SK-N-SH treated with all-trans-retinoic acid at 6 μM for 48 hours (cell line): ENCODE measurements at regions not wholly inside any gene's neighbourhood (a gene's known extent, or its start where the extent isn't known, plus 50 kb on each side); places are given as distances from the start of the nearest gene placed in this dataset.

Experiments
- ATAC-seq: fragments of 200-7000 bp; cut with Tn5 transposase; 3 replicates; pipeline ENCODE4 v1.9.1; 2020; ENCODE audit warnings: mild to moderate bottlenecking, moderate library complexity
- ARNTL ChIP-seq: fragments of 450-650 bp; formaldehyde crosslinking; IDR thresholded peaks from 2 replicates; pipeline ENCODE4 v1.5.0; 2020; ENCODE audit warnings: low read depth, mild to moderate bottlenecking, moderate library complexity, borderline replicate concordance
- BACH2 ChIP-seq: fragments of 250-450 bp; sonication (Bioruptor Pico); IDR thresholded peaks from 2 replicates; pipeline ENCODE4 v1.9.0; 2021; ENCODE audit warnings: mild to moderate bottlenecking, borderline replicate concordance
- GLIS3 ChIP-seq: fragments of 250-450 bp; sonication (Bioruptor Pico); IDR thresholded peaks from 2 replicates; pipeline ENCODE4 v1.5.0; 2020; ENCODE audit warnings: mild to moderate bottlenecking, moderate library complexity
- OSR1 ChIP-seq: fragments of 250-450 bp; sonication (Bioruptor Pico); IDR thresholded peaks from 2 replicates; pipeline ENCODE4 v1.8.0; 2022; ENCODE audit warnings: moderate library complexity, mild to moderate bottlenecking, inconsistent platforms
- PPARA ChIP-seq: fragments of 250-450 bp; sonication (Bioruptor Pico); IDR thresholded peaks from 2 replicates; pipeline ENCODE4 v1.5.0; 2020; ENCODE audit warnings: mild to moderate bottlenecking, borderline replicate concordance
- RARB ChIP-seq: fragments of 250-450 bp; sonication (Bioruptor Pico); IDR thresholded peaks from 2 replicates; pipeline ENCODE4 v1.8.0; 2021; ENCODE audit warnings: mild to moderate bottlenecking, moderate library complexity
- TCF4 ChIP-seq: fragments of 250-450 bp; sonication (Bioruptor Pico); IDR thresholded peaks from 2 replicates; pipeline ENCODE4 v1.8.0; 2021; ENCODE audit warnings: mild to moderate bottlenecking, moderate library complexity, borderline replicate concordance
- TOX ChIP-seq: fragments of 250-450 bp; sonication (Bioruptor Pico); IDR thresholded peaks from 2 replicates; pipeline ENCODE4 v1.8.0; 2021; ENCODE audit warnings: mild to moderate bottlenecking, moderate library complexity, borderline replicate concordance
- ZC3H10 ChIP-seq: fragments of 250-450 bp; sonication (Bioruptor Pico); IDR thresholded peaks from 2 replicates; pipeline ENCODE4 v1.5.1; 2021; ENCODE audit warnings: mild to moderate bottlenecking, moderate library complexity
- ZFP3 ChIP-seq: fragments of 250-450 bp; sonication (Bioruptor Pico); IDR thresholded peaks from 2 replicates; pipeline ENCODE4 v1.5.0; 2020; ENCODE audit warnings: mild to moderate bottlenecking, moderate library complexity
- ZFP30 ChIP-seq: fragments of 450-650 bp; formaldehyde crosslinking; IDR thresholded peaks from 2 replicates; pipeline ENCODE4 v1.5.0; 2022; ENCODE audit warnings: mild to moderate bottlenecking, moderate library complexity
- ZNF565 ChIP-seq: fragments of 450-650 bp; formaldehyde crosslinking; conservative IDR thresholded peaks from 2 replicates; pipeline ENCODE4 v1.5.0; 2020; ENCODE audit warnings: low read depth, mild to moderate bottlenecking, moderate library complexity
- ZNF70 ChIP-seq: fragments of 450-650 bp; formaldehyde crosslinking; IDR thresholded peaks from 2 replicates; pipeline ENCODE4 v1.5.0; 2020; ENCODE audit warnings: mild to moderate bottlenecking, moderate library complexity
- ZNF8 ChIP-seq: fragments of 450-650 bp; formaldehyde crosslinking; IDR thresholded peaks from 2 replicates; pipeline ENCODE4 v1.5.0; 2020; ENCODE audit warnings: mild to moderate bottlenecking, moderate library complexity
- TF ChIP-seq, protein P1 (sequence below): fragments of 250-450 bp; sonication (Bioruptor Pico); IDR thresholded peaks from 2 replicates; pipeline ENCODE4 v1.5.1; 2021; ENCODE audit warnings: mild to moderate bottlenecking, moderate library complexity
- TF ChIP-seq, protein P2 (sequence below): fragments of 250-450 bp; sonication (Bioruptor Pico); IDR thresholded peaks from 2 replicates; pipeline ENCODE4 v1.5.0; 2020; ENCODE audit warnings: mild to moderate bottlenecking, moderate library complexity
- TF ChIP-seq, protein P3 (sequence below): fragments of 250-450 bp; sonication (Bioruptor Pico); IDR thresholded peaks from 2 replicates; pipeline ENCODE4 v1.5.1; 2020; ENCODE audit warnings: low read depth, mild to moderate bottlenecking, moderate library complexity
- TF ChIP-seq, protein P4 (sequence below): fragments of 250-450 bp; sonication (Bioruptor Pico); IDR thresholded peaks from 2 replicates; pipeline ENCODE4 v1.8.0; 2021; ENCODE audit warnings: low read depth, mild to moderate bottlenecking, moderate library complexity, borderline replicate concordance

DNA sequence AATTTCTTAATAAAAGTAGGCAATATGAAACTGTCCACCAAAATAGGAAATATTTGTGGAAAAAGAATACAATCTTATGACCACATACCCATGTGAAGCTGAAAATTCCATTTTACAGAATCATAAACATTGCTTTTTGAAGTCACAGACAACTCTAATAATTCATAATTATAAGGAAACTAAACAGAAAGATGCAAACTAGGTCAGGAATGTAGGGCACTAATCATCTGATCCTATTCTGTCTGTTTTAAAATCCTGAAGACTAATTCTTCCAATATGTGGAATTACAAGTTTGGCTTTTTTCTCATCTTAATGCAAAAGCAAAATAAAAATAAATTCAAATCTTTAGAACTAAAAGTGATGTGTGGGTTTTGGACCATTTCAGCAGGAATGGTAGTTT, 528.6 kb downstream of the LTN1 start:
- no peak for TF ChIP-seq RARB (CRISPR knock-in tag)
- no peak for TF ChIP-seq ZC3H10 (CRISPR knock-in tag)
- TF ChIP-seq, protein P1, sequence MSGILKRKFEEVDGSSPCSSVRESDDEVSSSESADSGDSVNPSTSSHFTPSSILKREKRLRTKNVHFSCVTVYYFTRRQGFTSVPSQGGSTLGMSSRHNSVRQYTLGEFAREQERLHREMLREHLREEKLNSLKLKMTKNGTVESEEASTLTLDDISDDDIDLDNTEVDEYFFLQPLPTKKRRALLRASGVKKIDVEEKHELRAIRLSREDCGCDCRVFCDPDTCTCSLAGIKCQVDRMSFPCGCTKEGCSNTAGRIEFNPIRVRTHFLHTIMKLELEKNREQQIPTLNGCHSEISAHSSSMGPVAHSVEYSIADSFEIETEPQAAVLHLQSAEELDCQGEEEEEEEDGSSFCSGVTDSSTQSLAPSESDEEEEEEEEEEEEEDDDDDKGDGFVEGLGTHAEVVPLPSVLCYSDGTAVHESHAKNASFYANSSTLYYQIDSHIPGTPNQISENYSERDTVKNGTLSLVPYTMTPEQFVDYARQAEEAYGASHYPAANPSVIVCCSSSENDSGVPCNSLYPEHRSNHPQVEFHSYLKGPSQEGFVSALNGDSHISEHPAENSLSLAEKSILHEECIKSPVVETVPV (CRISPR knock-in tag): no peak
- no peak for TF ChIP-seq PPARA
- TF ChIP-seq BACH2 (CRISPR knock-in tag): no peak
- no peak for TF ChIP-seq GLIS3 (CRISPR knock-in tag)
- TF ChIP-seq, protein P2, sequence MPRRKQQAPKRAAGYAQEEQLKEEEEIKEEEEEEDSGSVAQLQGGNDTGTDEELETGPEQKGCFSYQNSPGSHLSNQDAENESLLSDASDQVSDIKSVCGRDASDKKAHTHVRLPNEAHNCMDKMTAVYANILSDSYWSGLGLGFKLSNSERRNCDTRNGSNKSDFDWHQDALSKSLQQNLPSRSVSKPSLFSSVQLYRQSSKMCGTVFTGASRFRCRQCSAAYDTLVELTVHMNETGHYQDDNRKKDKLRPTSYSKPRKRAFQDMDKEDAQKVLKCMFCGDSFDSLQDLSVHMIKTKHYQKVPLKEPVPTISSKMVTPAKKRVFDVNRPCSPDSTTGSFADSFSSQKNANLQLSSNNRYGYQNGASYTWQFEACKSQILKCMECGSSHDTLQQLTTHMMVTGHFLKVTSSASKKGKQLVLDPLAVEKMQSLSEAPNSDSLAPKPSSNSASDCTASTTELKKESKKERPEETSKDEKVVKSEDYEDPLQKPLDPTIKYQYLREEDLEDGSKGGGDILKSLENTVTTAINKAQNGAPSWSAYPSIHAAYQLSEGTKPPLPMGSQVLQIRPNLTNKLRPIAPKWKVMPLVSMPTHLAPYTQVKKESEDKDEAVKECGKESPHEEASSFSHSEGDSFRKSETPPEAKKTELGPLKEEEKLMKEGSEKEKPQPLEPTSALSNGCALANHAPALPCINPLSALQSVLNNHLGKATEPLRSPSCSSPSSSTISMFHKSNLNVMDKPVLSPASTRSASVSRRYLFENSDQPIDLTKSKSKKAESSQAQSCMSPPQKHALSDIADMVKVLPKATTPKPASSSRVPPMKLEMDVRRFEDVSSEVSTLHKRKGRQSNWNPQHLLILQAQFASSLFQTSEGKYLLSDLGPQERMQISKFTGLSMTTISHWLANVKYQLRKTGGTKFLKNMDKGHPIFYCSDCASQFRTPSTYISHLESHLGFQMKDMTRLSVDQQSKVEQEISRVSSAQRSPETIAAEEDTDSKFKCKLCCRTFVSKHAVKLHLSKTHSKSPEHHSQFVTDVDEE (CRISPR knock-in tag): no peak
- TF ChIP-seq, protein P3, sequence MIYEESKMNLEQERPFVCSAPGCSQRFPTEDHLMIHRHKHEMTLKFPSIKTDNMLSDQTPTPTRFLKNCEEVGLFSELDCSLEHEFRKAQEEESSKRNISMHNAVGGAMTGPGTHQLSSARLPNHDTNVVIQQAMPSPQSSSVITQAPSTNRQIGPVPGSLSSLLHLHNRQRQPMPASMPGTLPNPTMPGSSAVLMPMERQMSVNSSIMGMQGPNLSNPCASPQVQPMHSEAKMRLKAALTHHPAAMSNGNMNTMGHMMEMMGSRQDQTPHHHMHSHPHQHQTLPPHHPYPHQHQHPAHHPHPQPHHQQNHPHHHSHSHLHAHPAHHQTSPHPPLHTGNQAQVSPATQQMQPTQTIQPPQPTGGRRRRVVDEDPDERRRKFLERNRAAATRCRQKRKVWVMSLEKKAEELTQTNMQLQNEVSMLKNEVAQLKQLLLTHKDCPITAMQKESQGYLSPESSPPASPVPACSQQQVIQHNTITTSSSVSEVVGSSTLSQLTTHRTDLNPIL (CRISPR knock-in tag): no peak
- TF ChIP-seq, protein P4, sequence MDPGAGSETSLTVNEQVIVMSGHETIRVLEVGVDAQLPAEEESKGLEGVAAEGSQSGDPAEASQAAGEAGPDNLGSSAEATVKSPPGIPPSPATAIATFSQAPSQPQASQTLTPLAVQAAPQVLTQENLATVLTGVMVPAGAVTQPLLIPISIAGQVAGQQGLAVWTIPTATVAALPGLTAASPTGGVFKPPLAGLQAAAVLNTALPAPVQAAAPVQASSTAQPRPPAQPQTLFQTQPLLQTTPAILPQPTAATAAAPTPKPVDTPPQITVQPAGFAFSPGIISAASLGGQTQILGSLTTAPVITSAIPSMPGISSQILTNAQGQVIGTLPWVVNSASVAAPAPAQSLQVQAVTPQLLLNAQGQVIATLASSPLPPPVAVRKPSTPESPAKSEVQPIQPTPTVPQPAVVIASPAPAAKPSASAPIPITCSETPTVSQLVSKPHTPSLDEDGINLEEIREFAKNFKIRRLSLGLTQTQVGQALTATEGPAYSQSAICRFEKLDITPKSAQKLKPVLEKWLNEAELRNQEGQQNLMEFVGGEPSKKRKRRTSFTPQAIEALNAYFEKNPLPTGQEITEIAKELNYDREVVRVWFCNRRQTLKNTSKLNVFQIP: no peak
- ATAC-seq: peak; percentile 93

DNA sequence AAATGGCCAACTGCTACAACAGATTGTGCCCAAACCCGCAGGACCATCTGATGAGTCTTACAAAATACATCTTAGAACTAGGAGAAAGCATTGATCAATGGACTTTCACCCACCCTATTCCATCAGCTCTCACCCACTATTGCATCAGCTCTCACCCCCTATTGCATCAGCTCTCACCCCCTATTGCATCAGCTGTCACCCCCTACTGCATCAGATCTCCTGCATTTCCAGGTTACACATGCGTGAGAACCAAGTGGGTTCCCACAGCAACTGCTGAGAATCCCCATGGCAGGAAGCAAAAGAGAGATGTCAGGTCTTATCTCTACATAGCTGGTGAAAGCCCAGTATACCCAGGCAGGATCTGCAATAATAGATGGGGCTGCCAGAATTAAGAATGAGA, 533.5 kb downstream of the LTN1 start:
- TF ChIP-seq ARNTL (no peak), ZNF70 (CRISPR knock-in tag) (no peak), ZNF8 (CRISPR knock-in tag) (no peak), RARB (CRISPR knock-in tag) (no peak), BACH2 (CRISPR knock-in tag) (no peak), OSR1 (no peak), ZFP30 (CRISPR knock-in tag) (no peak), TCF4 (CRISPR knock-in tag) (no peak)
- TF ChIP-seq, protein P1 (CRISPR knock-in tag): no peak
- TF ChIP-seq, protein P2 (CRISPR knock-in tag): no peak
- TF ChIP-seq, protein P4: no peak
- TF ChIP-seq, all 23 proteins: peak for 0
- ATAC-seq: no peak

DNA sequence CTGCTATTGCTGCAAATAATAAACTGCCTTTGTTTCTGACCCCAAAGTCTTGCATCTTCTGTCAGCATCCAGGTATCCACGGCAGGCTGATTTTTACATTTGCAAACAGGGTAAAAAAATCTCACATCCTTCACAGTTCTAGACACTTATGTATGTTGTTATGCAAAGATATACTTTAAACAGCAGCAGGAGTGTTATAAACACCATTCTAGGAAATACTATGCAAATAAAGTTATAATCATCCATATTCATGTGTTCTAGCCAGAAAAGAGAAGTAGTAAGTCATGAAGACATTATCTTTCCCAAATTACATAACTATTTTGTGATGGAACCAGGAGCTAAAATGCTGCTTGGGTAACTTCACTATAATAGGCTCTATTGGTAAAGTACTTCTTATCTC, 534.2 kb downstream of the LTN1 start:
- ATAC-seq: no peak
- TF ChIP-seq GLIS3 (CRISPR knock-in tag) (no peak), ZFP3 (CRISPR knock-in tag) (no peak), ZNF70 (CRISPR knock-in tag) (no peak), BACH2 (CRISPR knock-in tag) (no peak), TOX (CRISPR knock-in tag) (no peak), ZNF565 (no peak)
- TF ChIP-seq, protein P3 (CRISPR knock-in tag): no peak
- TF ChIP-seq, all 23 proteins: peak for 0
